ENCODE measurements at regions not wholly inside any gene's neighbourhood (a gene's known extent, or its start where the extent isn't known, plus 50 kb on each side); places are given as distances from the start of the nearest gene placed in this dataset.

- TF ChIP-seq CTCF (IDR thresholded peaks at IDR 0.05) (no peak), POLR2A (IDR thresholded peaks at IDR 0.05) (no peak)
These were observed 505.4 kb upstream of the MYT1L start for GRCh38 chr2:2836343-2837070.

Data from uterus (tissue), 2 donors.